ENCODE measurements at regions not wholly inside any gene's neighbourhood (a gene's known extent, or its start where the extent isn't known, plus 50 kb on each side); places are given as distances from the start of the nearest gene placed in this dataset.

DNA sequence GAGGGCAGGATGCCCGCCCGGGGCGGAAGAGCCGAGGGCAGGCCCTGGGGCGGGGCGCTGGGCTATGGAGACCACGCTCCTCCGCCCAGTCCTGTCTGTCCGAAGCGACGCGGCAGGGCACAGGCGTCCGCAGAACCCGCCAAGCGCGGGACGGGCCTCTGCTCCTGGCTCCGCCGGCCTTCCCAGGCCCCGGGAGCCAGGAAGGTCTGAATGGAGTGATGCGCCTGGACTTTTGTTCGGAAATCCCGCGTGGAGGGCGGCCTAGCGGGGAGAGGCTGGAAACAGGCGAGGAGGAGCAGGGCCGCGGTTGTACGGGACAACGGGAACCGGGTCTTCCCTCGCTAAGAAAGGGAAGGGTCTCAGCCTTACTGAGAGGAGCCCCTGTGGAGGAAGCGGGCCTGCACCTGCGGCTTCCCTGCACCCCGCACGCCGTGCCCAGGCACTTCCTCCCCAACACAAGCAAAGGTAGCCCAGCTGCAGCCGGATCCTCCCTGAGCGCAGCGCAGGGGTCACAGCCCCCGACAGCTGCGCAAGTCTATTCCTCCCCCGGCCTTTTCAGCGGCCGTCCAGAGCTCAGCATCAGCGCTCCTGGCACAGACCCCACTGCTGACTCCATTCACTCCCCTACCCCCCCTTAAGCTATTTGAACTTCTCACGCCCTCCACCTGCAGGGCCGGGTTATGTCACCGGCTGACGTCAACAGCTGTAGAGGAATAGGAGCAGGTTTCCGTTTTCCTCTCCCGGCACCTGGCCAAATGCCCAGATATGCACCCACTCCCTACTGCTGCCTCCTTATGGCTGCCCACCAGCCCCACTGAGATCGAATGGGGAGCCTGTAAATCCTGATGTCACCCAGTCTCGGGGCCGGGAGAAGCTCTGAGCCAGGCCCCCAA, 143.2 kb upstream of the RET start:
- DNase-seq, result peak in 1 of 2 experiments; percentile 60

GRCh38 chr10:42934351-42934811, 142.5 kb upstream of the RET start:
- no peak for DNase-seq

DNA sequence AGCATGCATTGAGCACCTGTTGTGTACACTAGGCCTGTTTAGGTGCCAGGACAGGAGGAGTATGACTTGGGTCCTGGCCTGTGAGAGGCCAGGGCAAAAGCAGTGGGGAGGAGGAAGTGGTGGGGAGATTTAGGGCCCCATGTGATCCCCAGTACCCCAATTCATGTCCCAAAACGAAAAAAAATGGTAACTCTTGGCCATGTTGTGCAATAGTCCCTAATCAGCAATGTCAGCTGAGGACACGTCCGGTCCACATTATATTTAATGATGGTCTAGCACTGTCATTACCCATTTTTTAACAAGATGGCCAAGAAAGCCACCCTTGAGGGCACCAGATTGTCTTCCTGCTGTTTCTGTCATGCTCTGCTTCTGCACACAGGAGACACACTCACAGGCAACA, 142.0 kb upstream of the RET start:
- no peak for DNase-seq

DNA sequence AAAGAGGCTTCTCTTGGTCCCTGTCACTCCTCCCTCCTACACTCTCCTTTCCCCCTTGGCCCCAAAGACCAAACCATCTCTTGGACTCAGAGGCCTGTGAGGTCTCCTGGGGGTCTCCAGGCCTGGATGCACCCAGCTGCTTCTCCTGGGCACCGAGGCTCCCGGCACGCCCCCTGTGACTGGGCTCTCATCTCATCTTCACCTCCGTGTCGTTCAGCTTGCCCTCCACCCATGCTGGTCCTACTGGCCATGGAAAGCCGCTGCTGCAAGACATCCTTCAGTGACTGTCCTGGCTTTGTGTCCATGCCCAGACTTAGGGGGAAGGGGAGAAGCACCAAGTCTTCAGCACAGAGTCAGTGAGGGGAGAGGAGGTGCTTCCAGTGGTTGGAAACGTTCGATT, 141.4 kb upstream of the RET start:
- no peak for DNase-seq

DNA sequence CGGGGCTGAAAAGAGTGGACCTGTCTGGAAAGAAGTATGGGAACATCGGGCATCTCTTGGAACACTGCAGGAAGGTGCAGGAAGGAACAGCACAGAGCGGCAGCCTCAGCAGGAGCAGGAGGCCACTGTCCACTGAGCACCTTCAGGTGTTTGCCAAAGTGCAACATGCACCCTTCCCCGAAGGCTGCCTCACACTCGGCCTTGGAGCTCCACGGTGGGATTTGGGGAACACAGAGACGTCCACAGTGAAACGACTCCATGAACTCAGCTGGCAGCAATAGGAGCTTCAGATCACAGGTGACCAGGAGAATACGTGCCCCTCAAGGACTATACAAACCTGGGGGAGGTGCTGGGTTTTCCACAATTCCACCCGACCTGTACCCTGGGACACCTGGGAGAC, 140.3 kb upstream of the RET start:
- DNase-seq, result no peak

DNA sequence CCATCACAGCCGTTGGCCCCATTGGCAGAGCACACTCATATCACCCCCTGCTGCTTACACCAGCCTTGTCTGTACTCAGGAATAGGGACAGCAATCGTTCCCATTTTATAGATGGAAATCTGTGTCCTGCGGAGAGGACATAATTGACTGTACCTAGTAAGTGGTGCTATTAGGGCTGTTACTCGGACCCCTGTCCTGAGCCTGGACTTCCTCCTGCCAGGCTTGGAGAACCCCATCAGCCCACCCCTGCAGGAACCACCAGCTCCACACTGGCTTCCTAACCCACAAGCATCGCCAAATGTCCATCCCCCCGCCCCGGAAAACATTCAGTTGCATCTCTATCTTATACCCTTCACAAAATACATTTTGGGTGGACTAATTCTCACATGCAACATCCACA, 139.8 kb upstream of the RET start:
- DNase-seq, result no peak

DNA sequence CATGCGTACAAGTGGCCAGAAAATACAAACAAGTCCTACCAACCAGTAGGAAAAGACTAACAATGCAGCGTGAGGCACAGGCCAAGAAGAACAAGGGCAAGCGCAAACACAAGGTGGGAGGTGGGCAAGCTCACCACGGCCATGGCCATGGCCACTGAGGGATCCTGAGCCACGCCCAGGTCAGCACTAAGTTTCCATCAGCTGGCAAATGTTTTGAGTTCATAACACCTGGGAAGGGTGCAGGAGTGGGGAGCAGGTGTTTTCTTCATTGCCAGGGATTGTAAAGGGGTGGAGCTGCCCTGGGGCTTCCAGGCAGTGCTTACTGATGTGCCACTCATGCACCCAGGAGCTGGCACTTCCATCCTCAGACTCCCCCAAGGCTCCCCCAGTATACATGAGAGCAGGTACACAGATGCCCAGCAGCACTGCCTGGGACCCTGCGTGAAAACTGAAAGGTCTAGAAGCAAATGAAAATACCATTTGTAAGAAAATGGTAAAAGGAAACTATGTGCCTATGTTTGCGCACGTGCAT, 139.2 kb upstream of the RET start:
- DNase-seq, result no peak

- DNase-seq, result no peak
Measured at GRCh38 chr10:42938351-42938750, 138.5 kb upstream of the RET start.

GRCh38 chr10:42939237-42939636, 137.6 kb upstream of the RET start:
- no peak for DNase-seq

DNA sequence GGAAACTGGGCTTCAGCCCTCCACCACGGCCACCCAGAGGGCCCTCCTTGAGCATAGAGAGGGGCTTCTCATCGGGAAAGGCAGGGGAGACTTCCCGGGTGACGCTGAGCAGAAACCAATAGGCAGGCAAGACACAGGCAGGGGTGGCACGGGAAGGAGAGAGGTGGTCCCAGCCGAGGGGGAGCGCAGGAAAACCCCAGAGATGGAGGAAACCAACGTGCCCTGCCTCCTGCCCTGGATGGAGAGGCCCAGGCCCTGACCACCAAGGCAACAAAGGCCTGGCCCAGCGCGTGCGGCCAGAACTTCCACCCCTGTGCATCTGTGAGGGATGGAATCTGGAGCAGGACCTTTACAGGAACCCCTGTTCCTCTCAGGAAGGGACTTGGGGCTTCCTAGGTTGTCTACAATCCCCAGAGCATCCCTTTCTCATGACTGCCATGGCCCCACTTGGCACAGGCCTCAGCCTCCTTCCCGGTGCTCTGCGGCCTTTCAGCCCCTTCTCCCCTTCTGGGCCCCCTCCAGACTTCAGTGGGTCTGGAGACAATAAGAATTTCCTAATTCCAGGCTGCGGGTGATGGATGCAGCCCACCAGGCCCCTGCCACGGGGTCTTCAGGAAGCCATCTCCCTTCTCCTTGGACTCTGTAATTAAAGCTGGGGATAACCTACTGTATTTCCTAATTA, 137.0 kb upstream of the RET start:
- DNase-seq, result no peak

DNA sequence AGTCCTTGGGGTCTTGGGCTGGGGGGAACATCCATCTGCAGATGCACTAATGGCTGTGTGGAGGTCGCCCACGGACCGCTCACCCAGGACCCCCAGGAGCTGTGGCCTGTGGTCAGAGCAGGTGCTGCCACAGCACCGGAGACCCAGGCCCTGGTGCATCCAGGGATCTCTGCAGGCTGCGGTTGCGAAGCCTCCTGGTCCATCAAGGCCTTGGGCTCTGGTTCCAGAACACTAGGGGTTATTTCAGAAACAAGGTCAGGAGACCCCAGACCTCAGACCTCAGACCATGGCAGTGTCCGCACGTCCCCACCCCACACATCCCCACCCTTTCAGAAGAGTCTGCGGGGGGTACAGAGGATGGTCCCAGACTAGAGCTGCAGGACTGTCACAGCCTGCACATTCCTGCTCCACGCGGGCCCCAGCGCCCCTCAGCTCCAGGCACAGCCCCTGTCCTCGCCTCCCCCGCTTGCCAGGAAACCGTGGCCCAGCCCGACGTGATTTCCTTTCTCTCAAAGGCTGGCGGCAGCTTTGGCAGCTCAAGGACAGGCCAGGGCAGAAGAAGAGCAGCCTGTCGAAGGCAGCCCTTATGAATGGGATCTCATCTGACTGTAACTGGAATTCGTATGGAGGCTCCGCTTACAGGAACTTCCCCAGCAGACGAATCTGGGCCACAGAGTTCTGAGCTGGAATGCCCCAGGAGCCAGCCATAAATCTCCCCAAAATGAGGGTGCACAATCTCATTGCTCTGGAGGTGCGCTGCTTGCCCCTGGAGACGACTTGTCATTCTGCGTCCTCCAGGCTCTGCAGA, 136.2 kb upstream of the RET start:
- DNase-seq, result no peak

- no peak for DNase-seq
Measured at GRCh38 chr10:42941295-42941644, 135.6 kb upstream of the RET start.

- DNase-seq, result no peak
Measured at GRCh38 chr10:42941790-42942189, 135.1 kb upstream of the RET start.

DNA sequence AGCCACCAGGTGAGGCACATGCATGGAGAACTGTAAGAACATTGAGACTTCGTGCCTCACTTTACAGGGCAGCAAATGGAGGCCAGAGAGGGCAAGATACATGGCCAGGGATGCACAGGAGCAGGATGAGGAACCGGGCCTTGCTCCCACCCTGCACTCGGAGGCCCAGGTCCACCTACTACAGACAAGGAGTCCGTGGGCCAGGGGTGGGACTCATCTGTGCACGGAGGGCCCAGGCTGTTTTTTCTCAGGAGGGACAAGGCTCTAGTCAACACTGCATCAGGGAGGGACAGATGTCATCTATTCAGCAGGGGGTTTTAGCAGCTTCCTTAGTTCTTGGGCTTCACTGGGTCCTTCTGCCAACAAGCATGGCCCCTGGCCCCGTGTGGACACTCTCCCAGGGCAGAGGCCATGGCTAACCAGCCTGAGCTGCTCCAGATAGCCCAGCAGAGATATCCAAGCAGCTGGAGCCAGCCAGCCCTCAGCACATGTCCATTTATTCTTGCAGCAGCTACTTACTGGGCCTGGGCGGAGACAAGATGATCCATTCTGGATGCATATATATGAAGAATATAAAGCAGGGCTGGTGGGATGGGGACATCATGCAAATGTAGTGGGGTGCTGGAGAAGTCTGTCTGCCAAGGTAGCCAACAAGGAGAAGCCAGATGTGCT, 134.5 kb upstream of the RET start:
- DNase-seq, result no peak

DNA sequence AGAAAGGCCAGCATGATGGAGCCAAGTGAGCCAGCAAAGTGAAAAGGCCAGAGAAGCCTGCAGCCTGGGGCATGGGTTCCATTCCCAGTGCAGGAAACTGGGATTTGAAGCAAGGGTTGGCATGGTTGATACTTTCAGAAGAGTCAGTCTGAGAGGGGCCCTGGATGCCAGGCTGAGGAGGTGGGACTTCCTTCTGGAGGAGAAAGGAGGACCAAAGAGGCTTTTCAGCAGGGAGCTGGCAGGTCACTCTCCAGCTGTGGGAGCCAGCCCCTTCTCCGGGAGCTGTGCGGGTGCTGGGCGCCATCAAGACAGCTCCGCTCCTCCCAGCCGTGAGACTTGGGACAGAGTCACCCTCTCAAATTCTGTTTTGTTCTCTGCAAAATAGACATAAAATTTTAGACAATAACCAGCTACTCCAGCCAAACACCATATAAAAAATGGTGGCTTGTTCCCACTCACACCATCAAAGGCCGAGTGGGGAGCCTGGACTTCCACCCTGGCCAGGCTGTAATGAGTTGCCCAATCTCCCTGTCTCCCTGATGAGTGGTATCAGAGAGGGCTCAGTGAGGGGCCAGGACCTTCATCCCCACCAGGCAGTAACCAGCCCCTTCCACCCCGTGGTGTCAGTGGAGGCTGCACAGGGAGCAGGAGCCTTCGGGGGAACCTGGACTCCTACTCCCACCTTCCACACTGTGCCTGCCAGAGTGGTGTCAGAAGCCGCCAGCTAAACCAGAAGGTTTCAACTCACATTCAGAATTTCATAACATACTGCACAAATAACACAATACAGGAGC, 133.6 kb upstream of the RET start:
- DNase-seq, result no peak

DNA sequence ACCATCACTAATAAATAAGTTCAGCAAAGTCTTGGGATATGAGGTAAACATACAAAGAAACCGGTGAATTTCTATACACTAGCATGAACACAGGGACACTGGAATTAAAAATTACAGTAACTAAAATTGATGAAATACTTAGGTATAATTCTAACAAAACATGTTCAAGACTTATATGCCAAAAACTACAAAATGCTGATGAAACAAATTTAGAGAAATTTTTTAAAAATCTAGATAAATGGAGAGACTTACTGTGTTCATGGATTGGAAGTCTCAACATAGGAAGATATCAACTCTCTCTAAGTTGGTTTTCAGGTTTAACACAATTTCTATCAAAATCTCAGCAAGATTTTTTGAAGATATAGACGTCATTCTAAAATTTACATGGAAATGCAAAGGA, 128.8 kb upstream of the RET start:
- no peak for DNase-seq

GRCh38 chr10:42949287-42949686, 127.6 kb upstream of the RET start:
- no peak for DNase-seq

- no peak for DNase-seq
Measured at GRCh38 chr10:42950606-42951485, 126.0 kb upstream of the RET start.

DNA sequence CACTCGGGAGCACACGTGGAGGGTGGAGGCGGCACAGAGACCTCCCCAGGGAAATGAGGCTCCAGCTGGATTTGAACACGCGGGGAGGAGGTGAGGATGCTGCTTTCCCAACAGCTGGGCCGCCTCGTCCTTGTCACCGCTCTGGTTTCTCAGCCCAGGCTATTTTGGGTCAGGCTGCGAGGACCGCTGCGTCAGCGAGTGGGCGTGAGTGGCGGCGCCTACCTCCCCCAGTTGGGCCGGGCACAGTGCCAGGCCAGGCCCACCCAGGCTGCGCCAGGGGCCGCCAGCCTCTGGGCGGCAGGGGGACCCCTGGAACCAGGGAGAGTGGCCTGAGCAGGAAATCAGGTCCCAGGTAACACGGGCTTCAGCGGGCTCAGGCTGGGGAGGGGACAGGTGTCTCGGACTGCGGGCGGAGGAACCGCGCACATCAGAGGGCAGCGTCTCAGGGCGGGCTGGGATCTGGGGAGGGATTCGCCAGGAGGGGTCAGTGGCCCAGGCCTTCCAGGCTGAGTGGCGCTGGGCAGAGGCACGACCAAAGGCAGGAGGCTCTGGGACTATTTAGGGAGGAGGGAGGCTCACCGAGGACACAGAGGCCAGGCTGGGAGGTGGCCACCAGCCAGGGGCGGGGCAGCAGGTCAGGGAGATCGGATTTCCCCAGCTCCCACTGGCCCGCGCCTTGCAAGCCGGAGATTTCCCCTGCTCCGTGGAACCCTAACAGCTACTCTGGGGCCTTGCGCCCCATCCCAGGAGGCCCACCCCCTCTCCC, 125.2 kb upstream of the RET start:
- no peak for DNase-seq

DNA sequence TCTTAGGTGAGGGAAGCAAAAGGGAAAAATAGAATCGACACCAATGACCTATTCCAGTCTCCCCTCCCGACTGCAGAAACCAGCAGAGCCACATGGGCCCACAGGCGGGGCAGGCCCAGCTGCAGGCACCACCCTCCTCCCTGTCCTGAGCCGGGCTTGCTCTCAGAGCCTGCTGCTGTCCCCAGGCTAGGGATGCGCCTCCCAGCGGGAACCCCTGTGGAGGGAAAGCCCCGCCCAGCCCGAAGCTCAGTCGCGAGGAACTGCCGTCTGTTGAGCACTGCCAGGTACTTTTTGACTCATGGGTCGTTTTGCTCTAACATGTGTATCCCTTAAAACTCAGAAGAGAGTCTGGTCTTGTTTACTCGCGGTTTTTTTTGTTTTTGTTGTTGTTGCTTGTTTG, 124.5 kb upstream of the RET start:
- no peak for DNase-seq

All from stimulated activated CD4-positive, alpha-beta T cell treated with anti-CD3 and anti-CD28 coated beads, Interleukin-4, amount 100 ng/mL, for 4 hours (primary cell).